ENCODE measurements at regions not wholly inside any gene's neighbourhood (a gene's known extent, or its start where the extent isn't known, plus 50 kb on each side); places are given as distances from the start of the nearest gene placed in this dataset.

DNA sequence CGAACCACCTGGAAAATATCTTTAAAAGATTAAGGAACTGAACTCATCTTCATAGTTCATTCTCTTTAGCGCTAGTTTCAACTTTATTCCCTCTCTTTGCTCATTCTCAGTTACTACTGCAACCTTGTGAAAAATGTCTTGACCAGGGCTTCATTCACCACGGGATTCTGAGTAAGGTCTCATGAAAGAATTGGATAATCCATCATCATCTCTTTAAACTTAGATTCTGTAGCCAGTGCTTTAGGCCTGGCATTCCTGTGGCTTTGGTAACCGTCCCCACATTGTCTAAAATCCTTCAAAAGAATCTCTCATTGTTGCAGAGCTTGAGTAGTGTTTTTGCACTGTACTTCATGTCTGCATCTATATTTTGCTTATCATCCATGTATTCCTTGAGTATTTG, 229.5 kb downstream of the ETAA1 start:
- no peak overlapping the region for H3K4me3 ChIP-seq (ENCODE audit: low read length in 2 of 2)
- no peaks in the 10 kb centered on the region for H3K9me3 ChIP-seq (replicated peaks in 1 of 2; ENCODE audit: control insufficient read depth in 2 of 2, insufficient read depth in 1 of 2, low read depth in 1 of 2, low read length in 2 of 2)
- H3K4me1 ChIP-seq (ENCODE audit: control insufficient read depth in 2 of 2, insufficient read depth in 1 of 2, low read depth in 1 of 2, low read length in 2 of 2): peaks cover 0 to 3% of the 10 kb centered on the region in 2 donors
- no peak overlapping the region for H3K18ac ChIP-seq (ENCODE audit: low read length)
- H2BK15ac ChIP-seq (ENCODE audit: low read length): no peak overlapping the region
- H3K4me2 ChIP-seq (ENCODE audit: insufficient read depth, low read length, poor library complexity, severe bottlenecking): no peak overlapping the region
- H3K9ac ChIP-seq (ENCODE audit: low read depth, low read length, poor library complexity): no peak overlapping the region
- H2AFZ ChIP-seq (ENCODE audit: low read length): no peak overlapping the region
- no peak overlapping the region for H4K8ac ChIP-seq (ENCODE audit: low read depth, low read length)
- DNase-seq (ENCODE audit: low spot score): no peak
- H2BK12ac ChIP-seq (ENCODE audit: low read length): no peak overlapping the region
- no peak overlapping the region for H2BK5ac ChIP-seq (ENCODE audit: low read length)
- no peak overlapping the region for H2BK120ac ChIP-seq (ENCODE audit: low read depth, low read length)
- no CpG with 5 or more reads among the region's 4 CpGs for WGBS, 2 donors (ENCODE audit: extremely low coverage in 2 of 2, insufficient read length in 2 of 2, insufficient replicate concordance in 1 of 2)
- no peak overlapping the region for H3K23ac ChIP-seq (ENCODE audit: low read depth, low read length, poor library complexity)
- H3K14ac ChIP-seq (ENCODE audit: low read length): no peak overlapping the region
- H3K36me3 ChIP-seq (replicated peaks in 1 of 2; ENCODE audit: control insufficient read depth in 2 of 2, insufficient read depth in 2 of 2, low read length in 2 of 2): no peaks in the 10 kb centered on the region
- no peak overlapping the region for H3K4ac ChIP-seq (ENCODE audit: low read length)
- H2AK5ac ChIP-seq (ENCODE audit: low read depth, low read length): no peak overlapping the region
- no peak overlapping the region for H3K27ac ChIP-seq (replicated peaks; ENCODE audit: low read length)
- no peak overlapping the region for H4K91ac ChIP-seq (ENCODE audit: low read depth, low read length, poor library complexity)
- no peaks in the 10 kb centered on the region for H3K27me3 ChIP-seq (ENCODE audit: control insufficient read depth in 3 of 3, insufficient read depth in 3 of 3, low read depth in 1 of 3, low read length in 3 of 3)
- H3K79me1 ChIP-seq (ENCODE audit: low read depth, low read length): no peaks in the 10 kb centered on the region

DNA sequence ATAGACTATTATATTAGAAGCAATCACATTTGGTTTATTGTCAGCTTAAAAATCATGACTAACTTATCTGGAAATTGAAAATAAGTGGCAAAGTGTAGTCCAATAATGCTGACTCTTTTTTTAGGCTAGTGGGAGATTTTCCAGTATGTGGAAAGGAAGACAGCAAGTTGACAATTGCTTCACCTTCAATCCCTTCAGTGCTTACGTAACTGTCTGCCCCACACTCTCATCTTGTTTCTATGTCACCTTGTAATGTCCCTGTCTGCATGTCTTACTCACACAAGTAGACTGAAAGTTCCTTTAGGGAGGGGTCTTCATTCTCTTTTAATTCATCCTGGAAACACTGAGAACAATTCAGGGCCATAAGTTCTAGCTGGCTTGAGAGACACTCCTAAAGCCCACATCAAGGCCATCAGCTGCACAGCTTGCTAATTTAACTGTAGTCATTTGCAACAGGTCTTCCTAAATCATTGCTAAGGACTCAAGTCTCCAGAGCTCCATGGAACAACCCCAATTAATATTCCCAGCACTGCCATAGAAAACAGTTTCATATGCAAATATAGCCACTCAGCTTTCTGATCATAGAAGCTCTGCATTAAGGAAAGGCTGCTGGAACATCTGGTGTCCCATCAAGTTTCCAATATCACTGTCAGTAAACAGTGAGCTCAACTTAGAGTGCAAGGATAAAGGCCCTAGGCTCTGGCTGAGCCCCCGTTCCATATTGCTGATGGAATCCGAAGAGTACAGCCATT, 230.5 kb downstream of the ETAA1 start:
- H3K27ac ChIP-seq (replicated peaks; ENCODE audit: low read length): no peak overlapping the region

DNA sequence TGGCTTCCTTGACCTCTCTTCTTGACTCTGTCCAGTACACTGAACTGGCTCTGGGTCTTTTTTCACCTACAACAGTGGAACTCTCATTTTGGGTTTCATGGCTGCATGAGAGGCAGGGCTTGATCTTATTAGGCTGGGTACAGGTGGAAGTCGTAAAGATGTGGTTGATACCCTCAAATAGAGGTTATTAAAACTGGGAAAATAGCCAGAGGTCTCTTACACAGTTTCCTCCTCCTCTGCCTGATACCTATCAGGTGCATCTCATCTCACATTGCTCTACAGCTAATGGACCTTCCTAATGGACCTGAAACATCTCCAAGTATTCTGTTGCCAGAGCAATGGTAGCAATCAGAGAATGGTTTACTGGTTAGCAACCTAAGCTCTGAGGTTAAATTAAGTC, 231.8 kb downstream of the ETAA1 start:
- H2BK15ac ChIP-seq (ENCODE audit: low read length): no peak overlapping the region

More for the DNA sequence above, 230.5 kb downstream of the ETAA1 start:
- no peak overlapping the region for H3K4ac ChIP-seq (ENCODE audit: low read length)
- no peak overlapping the region for H3K9ac ChIP-seq (ENCODE audit: low read depth, low read length, poor library complexity)
- H3K27me3 ChIP-seq (ENCODE audit: control insufficient read depth in 3 of 3, insufficient read depth in 3 of 3, low read depth in 1 of 3, low read length in 3 of 3): no peaks in the 10 kb centered on the region
- no peak overlapping the region for H3K23ac ChIP-seq (ENCODE audit: low read depth, low read length, poor library complexity)
- WGBS, 2 donors (ENCODE audit: extremely low coverage in 2 of 2, insufficient read length in 2 of 2, insufficient replicate concordance in 1 of 2): no CpG with 5 or more reads among the region's 3 CpGs
- DNase-seq (ENCODE audit: low spot score): no peak
- no peak overlapping the region for H2BK5ac ChIP-seq (ENCODE audit: low read length)
- no peak overlapping the region for H3K4me2 ChIP-seq (ENCODE audit: insufficient read depth, low read length, poor library complexity, severe bottlenecking)
- H4K91ac ChIP-seq (ENCODE audit: low read depth, low read length, poor library complexity): no peak overlapping the region
- H2BK120ac ChIP-seq (ENCODE audit: low read depth, low read length): no peak overlapping the region
- H3K18ac ChIP-seq (ENCODE audit: low read length): no peak overlapping the region
- no peak overlapping the region for H2AFZ ChIP-seq (ENCODE audit: low read length)
- no peak overlapping the region for H3K14ac ChIP-seq (ENCODE audit: low read length)
- H3K36me3 ChIP-seq (replicated peaks in 1 of 2; ENCODE audit: control insufficient read depth in 2 of 2, insufficient read depth in 2 of 2, low read length in 2 of 2): no peaks in the 10 kb centered on the region
- no peaks in the 10 kb centered on the region for H3K79me1 ChIP-seq (ENCODE audit: low read depth, low read length)
- H2BK12ac ChIP-seq (ENCODE audit: low read length): no peak overlapping the region
- no peak overlapping the region for H2BK15ac ChIP-seq (ENCODE audit: low read length)
- no peaks in the 10 kb centered on the region for H3K9me3 ChIP-seq (replicated peaks in 1 of 2; ENCODE audit: control insufficient read depth in 2 of 2, insufficient read depth in 1 of 2, low read depth in 1 of 2, low read length in 2 of 2)
- H2AK5ac ChIP-seq (ENCODE audit: low read depth, low read length): no peak overlapping the region
- H3K4me3 ChIP-seq (ENCODE audit: low read length in 2 of 2): no peak overlapping the region
- H4K8ac ChIP-seq (ENCODE audit: low read depth, low read length): no peak overlapping the region
- H3K4me1 ChIP-seq (ENCODE audit: control insufficient read depth in 2 of 2, insufficient read depth in 1 of 2, low read depth in 1 of 2, low read length in 2 of 2): peaks cover 0 to 3% of the 10 kb centered on the region in 2 donors

DNA sequence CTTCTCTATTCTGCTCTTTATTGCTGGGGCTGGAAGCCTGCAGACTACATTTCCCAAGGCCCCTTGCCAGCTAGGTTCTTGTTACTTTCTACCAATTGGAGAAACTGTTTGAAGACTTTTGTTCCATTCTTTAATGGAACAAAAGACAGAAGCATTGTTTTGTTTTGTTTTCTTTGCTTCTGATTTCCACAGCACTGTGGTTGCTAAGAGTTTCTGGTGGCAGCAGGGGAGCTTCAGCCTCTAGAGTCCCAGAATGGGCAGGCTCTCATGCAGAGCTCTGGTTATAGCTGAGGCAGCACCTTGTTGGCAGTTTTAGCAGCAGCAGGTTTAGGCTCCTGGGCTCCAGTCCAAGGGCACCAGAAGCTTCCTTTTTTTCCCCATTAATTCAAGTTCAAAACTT, 234.3 kb downstream of the ETAA1 start:
- no peaks in the 10 kb centered on the region for H3K79me1 ChIP-seq (ENCODE audit: low read depth, low read length)
- no peak overlapping the region for H4K8ac ChIP-seq (ENCODE audit: low read depth, low read length)
- no peak overlapping the region for H2AK5ac ChIP-seq (ENCODE audit: low read depth, low read length)
- no peak overlapping the region for H3K9ac ChIP-seq (ENCODE audit: low read depth, low read length, poor library complexity)
- no peak overlapping the region for H2BK15ac ChIP-seq (ENCODE audit: low read length)
- H3K18ac ChIP-seq (ENCODE audit: low read length): no peak overlapping the region
- no peak overlapping the region for H4K91ac ChIP-seq (ENCODE audit: low read depth, low read length, poor library complexity)
- H3K4me2 ChIP-seq (ENCODE audit: insufficient read depth, low read length, poor library complexity, severe bottlenecking): no peak overlapping the region
- no peaks in the 10 kb centered on the region for H3K9me3 ChIP-seq (replicated peaks in 1 of 2; ENCODE audit: control insufficient read depth in 2 of 2, insufficient read depth in 1 of 2, low read depth in 1 of 2, low read length in 2 of 2)
- DNase-seq (ENCODE audit: low spot score): no peak
- no peak overlapping the region for H3K27ac ChIP-seq (replicated peaks; ENCODE audit: low read length)
- no peak overlapping the region for H2BK12ac ChIP-seq (ENCODE audit: low read length)
- no peak overlapping the region for H2BK120ac ChIP-seq (ENCODE audit: low read depth, low read length)
- H3K23ac ChIP-seq (ENCODE audit: low read depth, low read length, poor library complexity): no peak overlapping the region
- no peak overlapping the region for H3K4me3 ChIP-seq (ENCODE audit: low read length in 2 of 2)
- no peaks in the 10 kb centered on the region for H3K36me3 ChIP-seq (replicated peaks in 1 of 2; ENCODE audit: control insufficient read depth in 2 of 2, insufficient read depth in 2 of 2, low read length in 2 of 2)
- H3K27me3 ChIP-seq (ENCODE audit: control insufficient read depth in 3 of 3, insufficient read depth in 3 of 3, low read depth in 1 of 3, low read length in 3 of 3): no peaks in the 10 kb centered on the region
- H3K4ac ChIP-seq (ENCODE audit: low read length): no peak overlapping the region
- no peak overlapping the region for H2AFZ ChIP-seq (ENCODE audit: low read length)
- no peak overlapping the region for H3K14ac ChIP-seq (ENCODE audit: low read length)
- no peaks in the 10 kb centered on the region for H3K4me1 ChIP-seq (ENCODE audit: control insufficient read depth in 2 of 2, insufficient read depth in 1 of 2, low read depth in 1 of 2, low read length in 2 of 2)
- H2BK5ac ChIP-seq (ENCODE audit: low read length): no peak overlapping the region

More for the DNA sequence above, 231.8 kb downstream of the ETAA1 start:
- no peaks in the 10 kb centered on the region for H3K79me1 ChIP-seq (ENCODE audit: low read depth, low read length)
- peaks cover 0 to 3% of the 10 kb centered on the region in 2 donors for H3K4me1 ChIP-seq (ENCODE audit: control insufficient read depth in 2 of 2, insufficient read depth in 1 of 2, low read depth in 1 of 2, low read length in 2 of 2)
- no peak overlapping the region for H3K18ac ChIP-seq (ENCODE audit: low read length)
- no peak overlapping the region for H3K4me2 ChIP-seq (ENCODE audit: insufficient read depth, low read length, poor library complexity, severe bottlenecking)
- no peak overlapping the region for H2AK5ac ChIP-seq (ENCODE audit: low read depth, low read length)
- no peak overlapping the region for H3K9ac ChIP-seq (ENCODE audit: low read depth, low read length, poor library complexity)
- H4K8ac ChIP-seq (ENCODE audit: low read depth, low read length): no peak overlapping the region
- H3K36me3 ChIP-seq (replicated peaks in 1 of 2; ENCODE audit: control insufficient read depth in 2 of 2, insufficient read depth in 2 of 2, low read length in 2 of 2): no peaks in the 10 kb centered on the region
- no peaks in the 10 kb centered on the region for H3K9me3 ChIP-seq (replicated peaks in 1 of 2; ENCODE audit: control insufficient read depth in 2 of 2, insufficient read depth in 1 of 2, low read depth in 1 of 2, low read length in 2 of 2)
- no peak for DNase-seq (ENCODE audit: low spot score)
- WGBS, 2 donors (ENCODE audit: extremely low coverage in 2 of 2, insufficient read length in 2 of 2, insufficient replicate concordance in 1 of 2): no CpG with 5 or more reads among the region's 1 CpG
- no peak overlapping the region for H2BK120ac ChIP-seq (ENCODE audit: low read depth, low read length)
- no peak overlapping the region for H4K91ac ChIP-seq (ENCODE audit: low read depth, low read length, poor library complexity)
- H3K27me3 ChIP-seq (ENCODE audit: control insufficient read depth in 3 of 3, insufficient read depth in 3 of 3, low read depth in 1 of 3, low read length in 3 of 3): no peaks in the 10 kb centered on the region
- no peak overlapping the region for H2BK5ac ChIP-seq (ENCODE audit: low read length)
- H3K27ac ChIP-seq (replicated peaks; ENCODE audit: low read length): no peak overlapping the region
- H3K4ac ChIP-seq (ENCODE audit: low read length): no peak overlapping the region
- no peak overlapping the region for H2AFZ ChIP-seq (ENCODE audit: low read length)
- H3K4me3 ChIP-seq (ENCODE audit: low read length in 2 of 2): no peak overlapping the region
- H3K23ac ChIP-seq (ENCODE audit: low read depth, low read length, poor library complexity): no peak overlapping the region
- H3K14ac ChIP-seq (ENCODE audit: low read length): no peak overlapping the region
- H2BK12ac ChIP-seq (ENCODE audit: low read length): no peak overlapping the region
